ENCODE measurements at regions not wholly inside any gene's neighbourhood (a gene's known extent, or its start where the extent isn't known, plus 50 kb on each side); places are given as distances from the start of the nearest gene placed in this dataset.

DNA sequence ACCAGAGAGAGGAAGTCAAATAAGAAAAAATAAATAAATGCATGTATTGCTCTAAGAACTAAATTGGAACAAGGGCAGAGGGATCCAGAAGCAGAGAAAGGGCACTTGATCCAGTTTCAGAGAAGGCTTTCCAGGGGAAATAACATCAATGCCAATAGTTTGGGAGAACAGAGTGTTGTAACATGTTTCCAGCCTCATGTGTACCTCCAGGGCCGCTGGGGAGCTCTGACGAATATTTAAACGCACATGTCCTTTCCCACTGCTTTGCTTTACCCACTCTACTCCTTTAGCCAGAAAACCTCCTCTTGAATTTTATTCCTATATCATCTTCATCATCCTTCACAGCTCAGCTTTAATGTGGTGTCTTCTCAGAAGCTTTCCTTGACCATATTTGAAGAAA lies 233.7 kb downstream of the ENC1 start:
- H4K20me1 ChIP-seq (replicated peaks in 1 of 2; ENCODE audit: control insufficient read depth in 1 of 2, insufficient read depth in 2 of 2, low read length in 2 of 2), result no peaks in the 10 kb centered on the region
- no peak overlapping the region for H3K18ac ChIP-seq (ENCODE audit: extremely low read depth, low read length)
- H4K8ac ChIP-seq (ENCODE audit: extremely low read depth, insufficient read depth, low read length), result no peak overlapping the region
- WGBS, 2 experiments (ENCODE audit: extremely low coverage in 1 of 2, insufficient coverage in 1 of 2, insufficient read length in 1 of 2, insufficient replicate concordance in 2 of 2, low coverage in 1 of 2, low lambda C conversion rate in 2 of 2, missing lambda C conversion rate in 1 of 2), result 80% methylated on average over 3 of the region's 3 CpGs; no CpG with 5 or more reads in 1 of the 2 experiments
- H2BK5ac ChIP-seq (ENCODE audit: low read depth, low read length), result no peak overlapping the region
- H3K27me3 ChIP-seq (replicated peaks in 1 of 4; ENCODE audit: control insufficient read depth in 3 of 4, extremely low read depth in 1 of 4, insufficient read depth in 3 of 4, low read length in 3 of 4), result no peaks in the 10 kb centered on the region
- no peak overlapping the region for H2AFZ ChIP-seq (ENCODE audit: low read length)
- ChIA-PET CTCF (ENCODE audit: partially characterized antibody) (interaction anchor here (1.2 kb wide), 1 partner anchor 236 kb away, joined by 4 read pairs; no protein-coding TSS in a partner anchor), POLR2A (ENCODE audit: partially characterized antibody) (interaction anchor here (0.6 kb wide), 1 partner anchor 26 kb away, joined by 3 read pairs; no protein-coding TSS in a partner anchor)
- no peaks in the 10 kb centered on the region for H3K79me2 ChIP-seq (ENCODE audit: control insufficient read depth in 1 of 2, insufficient read depth in 2 of 2, low read length in 2 of 2)
- H2BK15ac ChIP-seq (ENCODE audit: low read length), result no peak overlapping the region
- no peak overlapping the region for H3K4ac ChIP-seq (replicated peaks; ENCODE audit: insufficient read length, low read depth, low read length)
- no peak overlapping the region for H3K9ac ChIP-seq (replicated peaks in 1 of 4; ENCODE audit: extremely low read depth in 1 of 4, low read depth in 3 of 4, low read length in 3 of 4)
- H3K4me1 ChIP-seq (replicated peaks in 1 of 4; ENCODE audit: control insufficient read depth in 3 of 4, insufficient read depth in 4 of 4, low read length in 3 of 4), result peaks cover 0 to under 1% (median 0%) of the 10 kb centered on the region in 4 experiments; a peak in 1 of 7 replicates
- H4K91ac ChIP-seq (replicated peaks; ENCODE audit: insufficient read length, low read length), result no peak overlapping the region
- H3K23ac ChIP-seq (ENCODE audit: insufficient read length), result no peak overlapping the region
- no peaks in the 10 kb centered on the region for H3K9me3 ChIP-seq (ENCODE audit: insufficient read depth in 2 of 2, low read depth in 1 of 2, low read length in 1 of 2)
- no peak overlapping the region for H3K4me2 ChIP-seq (ENCODE audit: insufficient read depth in 1 of 2, low read depth in 2 of 2, low read length in 2 of 2)
- no peak overlapping the region for H3K14ac ChIP-seq (ENCODE audit: insufficient read length)
- H2BK20ac ChIP-seq (ENCODE audit: low read length), result no peak overlapping the region
- H2BK12ac ChIP-seq (ENCODE audit: low read depth, low read length), result no peak overlapping the region
- H3K56ac ChIP-seq (replicated peaks; ENCODE audit: insufficient read length, low read depth, low read length), result no peak overlapping the region
- H3K23me2 ChIP-seq (ENCODE audit: low read depth, low read length), result no peaks in the 10 kb centered on the region
- H3K27ac ChIP-seq (ENCODE audit: low read depth, low read length), result no peak overlapping the region
- no peaks in the 10 kb centered on the region for H3K36me3 ChIP-seq (ENCODE audit: control insufficient read depth in 2 of 4, insufficient read depth in 4 of 4, low read length in 3 of 4)
- H4K5ac ChIP-seq (ENCODE audit: insufficient read length, low read depth, low read length), result no peak overlapping the region
- H2BK120ac ChIP-seq (replicated peaks; ENCODE audit: low read depth, low read length), result no peak overlapping the region
- no peak overlapping the region for H2AK5ac ChIP-seq (ENCODE audit: low read depth, low read length)
- FAIRE-seq (no peak), DNase-seq (ENCODE audit: low read depth in 1 of 2, low spot score in 2 of 2) (no peak)
- H3K4me3 ChIP-seq (ENCODE audit: extremely low read depth in 1 of 4, insufficient read depth in 2 of 4, low read depth in 3 of 4, low read length in 4 of 4), result no peak overlapping the region
- no peaks in the 10 kb centered on the region for H3K79me1 ChIP-seq (ENCODE audit: low read depth, low read length)
